ENCODE measurements at regions not wholly inside any gene's neighbourhood (a gene's known extent, or its start where the extent isn't known, plus 50 kb on each side); places are given as distances from the start of the nearest gene placed in this dataset.

DNA sequence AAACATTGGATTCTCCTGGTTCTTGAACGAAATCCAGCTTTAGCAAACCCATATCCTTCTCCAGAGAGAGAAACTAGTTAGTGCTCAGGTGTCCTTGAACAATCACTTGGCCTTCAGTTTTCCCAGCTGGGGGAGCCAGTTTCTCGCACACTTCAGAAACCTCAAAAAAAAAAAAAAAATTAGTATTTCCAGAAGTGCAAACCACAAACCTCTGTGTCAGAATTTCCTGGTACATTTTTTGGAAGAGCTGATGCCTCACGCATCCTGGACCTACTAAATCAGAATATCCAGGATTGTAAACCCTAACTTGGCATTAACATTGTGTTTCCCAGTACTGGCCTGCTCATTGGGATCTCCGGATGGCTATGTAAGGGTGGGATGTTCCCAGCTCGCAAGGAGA lies 143.4 kb upstream of the EGR2 start:
- TF ChIP-seq, protein P1, sequence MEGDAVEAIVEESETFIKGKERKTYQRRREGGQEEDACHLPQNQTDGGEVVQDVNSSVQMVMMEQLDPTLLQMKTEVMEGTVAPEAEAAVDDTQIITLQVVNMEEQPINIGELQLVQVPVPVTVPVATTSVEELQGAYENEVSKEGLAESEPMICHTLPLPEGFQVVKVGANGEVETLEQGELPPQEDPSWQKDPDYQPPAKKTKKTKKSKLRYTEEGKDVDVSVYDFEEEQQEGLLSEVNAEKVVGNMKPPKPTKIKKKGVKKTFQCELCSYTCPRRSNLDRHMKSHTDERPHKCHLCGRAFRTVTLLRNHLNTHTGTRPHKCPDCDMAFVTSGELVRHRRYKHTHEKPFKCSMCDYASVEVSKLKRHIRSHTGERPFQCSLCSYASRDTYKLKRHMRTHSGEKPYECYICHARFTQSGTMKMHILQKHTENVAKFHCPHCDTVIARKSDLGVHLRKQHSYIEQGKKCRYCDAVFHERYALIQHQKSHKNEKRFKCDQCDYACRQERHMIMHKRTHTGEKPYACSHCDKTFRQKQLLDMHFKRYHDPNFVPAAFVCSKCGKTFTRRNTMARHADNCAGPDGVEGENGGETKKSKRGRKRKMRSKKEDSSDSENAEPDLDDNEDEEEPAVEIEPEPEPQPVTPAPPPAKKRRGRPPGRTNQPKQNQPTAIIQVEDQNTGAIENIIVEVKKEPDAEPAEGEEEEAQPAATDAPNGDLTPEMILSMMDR (IDR thresholded peaks at IDR 0.05), result no peak
- no peak for TF ChIP-seq POLR2A (IDR thresholded peaks at IDR 0.05)

Measured in esophagus squamous epithelium (tissue), 4 donors.